HEK293 (cell line): ENCODE measurements at regions not wholly inside any gene's neighbourhood (a gene's known extent, or its start where the extent isn't known, plus 50 kb on each side); places are given as distances from the start of the nearest gene placed in this dataset.

Source experiments
- CTCF ChIA-PET: fragments of 350-600 bp; formaldehyde crosslinking; extraction: SDS; loops from one replicate; lab custom pipeline; 2021; ENCODE audit warnings: antibody characterized with exemption; lab: Yijun Ruan, JAX
- POLR2A ChIA-PET: fragments of 300-600 bp; formaldehyde crosslinking; extraction: SDS; loops from one replicate; lab custom pipeline; 2020; ENCODE audit warnings: antibody characterized with exemption, inconsistent platforms; lab: Yijun Ruan, JAX
- H3K27ac ChIP-seq: fragments of 200-500 bp; sonication (Bioruptor generic); 2 replicates; pipeline ENCODE4 v1.5.1; 2014; ENCODE audit warnings: low read depth, low read length, control low read depth, inconsistent platforms; ENCODE audit errors: extremely low read depth
- H3K36me3 ChIP-seq, 2 experiments: fragments of 200-500 bp in 1 of 2; sonication (Bioruptor generic) in 1 of 2; 1 replicate in 1 of 2; 2 replicates in 1 of 2; pipeline ENCODE4 v1.5.1; 2014 to 2017; ENCODE audit warnings: inconsistent platforms in 2 of 2, low read length in 2 of 2; ENCODE audit not compliant: control insufficient read depth in 2 of 2, insufficient read depth in 1 of 2
- H3K4me1 ChIP-seq: fragments of 200-500 bp; sonication (Bioruptor generic); 2 replicates; pipeline ENCODE4 v1.5.1; 2014; ENCODE audit warnings: mild to moderate bottlenecking, low read length, inconsistent platforms; ENCODE audit not compliant: control insufficient read depth, insufficient read depth
- H3K4me3 ChIP-seq: 2 replicates; pipeline ENCODE4 v1.5.1; 2011; ENCODE audit warnings: low read depth, mild to moderate bottlenecking, control low read depth, low read length, moderate library complexity
- H3K9me3 ChIP-seq: fragments of 200-500 bp; sonication (Bioruptor generic); 2 replicates; pipeline ENCODE4 v1.5.1; 2014; ENCODE audit warnings: low read depth, low read length, inconsistent platforms; ENCODE audit not compliant: control insufficient read depth, insufficient read depth
- KLF9 ChIP-seq: fragments of 450-650 bp; formaldehyde crosslinking; IDR thresholded peaks from 2 replicates; pipeline ENCODE4 v1.5.1; 2016; ENCODE audit warnings: missing biosample characterization, missing genetic modification characterization, low read depth
- PRDM1 ChIP-seq: fragments of 450-650 bp; formaldehyde crosslinking; IDR thresholded peaks from 2 replicates; pipeline ENCODE4; 2016; ENCODE audit warnings: missing biosample characterization, missing genetic modification characterization
- SETDB1 ChIP-seq: IDR thresholded peaks from one replicate; pipeline ENCODE4 v1.6.1; 2017; ENCODE audit warnings: mild to moderate bottlenecking, low read length, moderate library complexity, mixed read lengths; ENCODE audit not compliant: insufficient read length
- TRIM28 ChIP-seq: IDR thresholded peaks from 2 replicates; pipeline ENCODE4 v1.6.1; 2011; ENCODE audit warnings: low read length, control low read depth, borderline replicate concordance
- ZBTB17 ChIP-seq: fragments of 450-650 bp; formaldehyde crosslinking; IDR thresholded peaks from 2 replicates; pipeline ENCODE4 v1.5.1; 2016; ENCODE audit warnings: missing biosample characterization, missing genetic modification characterization
- ZBTB20 ChIP-seq: fragments of 450-650 bp; formaldehyde crosslinking; IDR thresholded peaks from 2 replicates; pipeline ENCODE4 v1.5.1; 2016; ENCODE audit warnings: missing biosample characterization, missing genetic modification characterization
- ZFP41 ChIP-seq: fragments of 450-650 bp; formaldehyde crosslinking; IDR thresholded peaks from 2 replicates; pipeline ENCODE4 v1.5.1; 2016; ENCODE audit warnings: missing biosample characterization, missing genetic modification characterization, borderline replicate concordance
- ZNF133 ChIP-seq: fragments of 450-650 bp; formaldehyde crosslinking; IDR thresholded peaks from 2 replicates; pipeline ENCODE4 v1.5.1; 2016; ENCODE audit warnings: missing biosample characterization, missing genetic modification characterization
- ZNF157 ChIP-seq: fragments of 450-650 bp; formaldehyde crosslinking; IDR thresholded peaks from 2 replicates; pipeline ENCODE4 v1.5.1; 2016; ENCODE audit warnings: missing biosample characterization, missing genetic modification characterization
- ZNF202 ChIP-seq: fragments of 450-650 bp; formaldehyde crosslinking; IDR thresholded peaks from 2 replicates; pipeline ENCODE4 v1.5.1; 2016; ENCODE audit warnings: missing biosample characterization, missing genetic modification characterization, borderline replicate concordance
- ZNF266 ChIP-seq: fragments of 450-650 bp; formaldehyde crosslinking; IDR thresholded peaks from 2 replicates; pipeline ENCODE4 v1.5.1; 2016; ENCODE audit warnings: missing biosample characterization, missing genetic modification characterization, low read depth
- ZNF324 ChIP-seq: fragments of 450-650 bp; formaldehyde crosslinking; IDR thresholded peaks from 2 replicates; pipeline ENCODE4 v1.5.1; 2016; ENCODE audit warnings: missing biosample characterization, missing genetic modification characterization
- ZNF37A ChIP-seq: fragments of 450-650 bp; IDR thresholded peaks from 2 replicates; pipeline ENCODE4 v1.5.1; 2018; ENCODE audit warnings: missing biosample characterization, missing genetic modification characterization
- ZNF473 ChIP-seq: fragments of 450-650 bp; formaldehyde crosslinking; IDR thresholded peaks from 2 replicates; pipeline ENCODE4 v1.5.1; 2017; ENCODE audit warnings: missing biosample characterization, missing genetic modification characterization
- ZNF510 ChIP-seq: fragments of 450-650 bp; formaldehyde crosslinking; IDR thresholded peaks from 2 replicates; pipeline ENCODE4 v1.5.1; 2018; ENCODE audit warnings: mild to moderate bottlenecking, missing genetic modification characterization, missing biosample characterization; ENCODE audit not compliant: insufficient replicate concordance
- ZNF530 ChIP-seq: fragments of 450-650 bp; formaldehyde crosslinking; IDR thresholded peaks from 2 replicates; pipeline ENCODE4 v1.5.1; 2016; ENCODE audit warnings: low read depth, missing biosample characterization, missing genetic modification characterization
- ZNF571 ChIP-seq: fragments of 450-650 bp; formaldehyde crosslinking; IDR thresholded peaks from 2 replicates; pipeline ENCODE4 v1.5.0; 2017; ENCODE audit warnings: missing biosample characterization, missing genetic modification characterization
- ZNF621 ChIP-seq: fragments of 450-650 bp; formaldehyde crosslinking; IDR thresholded peaks from 2 replicates; pipeline ENCODE4 v1.5.1; 2017; ENCODE audit warnings: missing biosample characterization, missing genetic modification characterization
- ZNF707 ChIP-seq: fragments of 450-650 bp; formaldehyde crosslinking; IDR thresholded peaks from 2 replicates; pipeline ENCODE4 v1.5.1; 2016; ENCODE audit warnings: missing biosample characterization, missing genetic modification characterization
- ZNF776 ChIP-seq: fragments of 450-650 bp; formaldehyde crosslinking; IDR thresholded peaks from 2 replicates; pipeline ENCODE4 v1.5.0; 2017; ENCODE audit warnings: missing biosample characterization, missing genetic modification characterization, borderline replicate concordance
- TF ChIP-seq, protein P1 (sequence below): fragments of 450-650 bp; formaldehyde crosslinking; IDR thresholded peaks from 2 replicates; pipeline ENCODE4 v1.5.1; 2016; ENCODE audit warnings: missing biosample characterization, missing genetic modification characterization
- TF ChIP-seq, protein P2 (sequence below): fragments of 450-650 bp; formaldehyde crosslinking; IDR thresholded peaks from 2 replicates; pipeline ENCODE4 v1.5.1; 2016; ENCODE audit warnings: missing biosample characterization, missing genetic modification characterization
- TF ChIP-seq, protein P3 (sequence below): fragments of 450-650 bp; formaldehyde crosslinking; IDR thresholded peaks from 2 replicates; pipeline ENCODE4 v1.5.1; 2017; ENCODE audit warnings: missing biosample characterization, missing genetic modification characterization
- TF ChIP-seq, protein P4 (sequence below): fragments of 450-650 bp; formaldehyde crosslinking; conservative IDR thresholded peaks from 2 replicates; pipeline ENCODE4 v1.5.1; 2016; ENCODE audit warnings: low read depth, missing biosample characterization, missing genetic modification characterization

DNA sequence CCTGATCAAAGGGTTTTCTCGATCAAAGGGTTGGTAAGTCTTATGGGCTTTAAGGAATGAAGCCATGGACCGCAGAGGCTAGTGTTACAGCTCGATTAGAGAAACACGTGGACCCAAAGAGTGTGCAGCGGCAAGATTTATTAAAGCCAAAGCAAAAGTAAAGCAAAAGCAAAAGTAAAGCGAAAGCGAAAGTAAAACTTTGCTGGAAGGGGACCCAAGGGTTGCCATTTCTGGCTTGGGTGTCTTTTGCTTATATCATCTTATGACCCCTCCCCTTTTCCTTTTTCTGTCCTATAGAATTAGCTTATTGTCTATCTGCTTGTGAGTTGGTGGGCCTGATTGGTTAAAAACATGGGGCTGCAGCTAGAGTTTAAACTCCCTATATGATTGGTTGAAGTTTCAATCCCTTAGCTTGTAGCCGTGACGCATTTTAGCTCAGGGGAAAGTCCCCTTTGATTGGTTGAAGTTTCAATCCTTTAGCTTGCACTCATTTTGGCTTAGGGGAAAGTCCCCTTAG lies 957.0 kb downstream of the AMY1C start (continued):
- TF ChIP-seq PRDM1 (tag by site-specific recombination) (peak; percentile 77; the same call in 1 of the 2 replicates), ZNF157 (no peak), ZNF202 (tag by site-specific recombination) (no peak), ZBTB17 (peak; percentile 3; the same call in 1 of the 2 replicates), SETDB1 (peak; percentile 56)

DNA sequence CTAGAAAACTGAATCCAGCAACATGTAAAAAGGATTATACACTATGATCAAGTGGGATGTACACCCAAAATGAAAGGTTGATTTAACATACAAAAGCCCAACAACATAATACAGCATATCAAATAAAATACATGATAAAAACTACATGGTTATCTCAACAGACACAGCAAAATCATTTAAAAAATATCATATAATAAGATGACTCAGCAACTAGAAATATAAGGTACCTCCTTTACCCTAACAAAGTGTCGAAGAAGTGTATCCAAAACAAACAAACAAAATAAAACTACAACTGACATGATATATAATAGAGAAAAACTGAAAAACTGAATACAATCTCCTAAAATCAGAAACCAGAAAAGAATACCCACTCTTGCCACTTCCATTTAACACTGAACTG lies 969.1 kb downstream of the AMY1C start:
- no peak for TF ChIP-seq TRIM28
- TF ChIP-seq ZNF37A, result no peak
- TF ChIP-seq ZNF133, result no peak
- TF ChIP-seq, protein P1, sequence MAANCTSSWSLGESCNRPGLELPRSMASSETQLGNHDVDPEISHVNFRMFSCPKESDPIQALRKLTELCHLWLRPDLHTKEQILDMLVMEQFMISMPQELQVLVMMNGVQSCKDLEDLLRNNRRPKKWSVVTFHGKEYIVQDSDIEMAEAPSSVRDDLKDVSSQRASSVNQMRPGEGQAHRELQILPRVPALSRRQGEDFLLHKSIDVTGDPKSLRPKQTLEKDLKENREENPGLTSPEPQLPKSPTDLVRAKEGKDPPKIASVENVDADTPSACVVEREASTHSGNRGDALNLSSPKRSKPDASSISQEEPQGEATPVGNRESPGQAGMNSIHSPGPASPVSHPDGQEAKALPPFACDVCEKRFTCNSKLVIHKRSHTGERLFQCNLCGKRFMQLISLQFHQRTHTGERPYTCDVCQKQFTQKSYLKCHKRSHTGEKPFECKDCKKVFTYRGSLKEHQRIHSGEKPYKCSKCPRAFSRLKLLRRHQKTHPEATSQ (tag by site-specific recombination), result no peak
- TF ChIP-seq KLF9 (tag by site-specific recombination), result no peak
- TF ChIP-seq SETDB1, result no peak
- no peak for TF ChIP-seq ZBTB17
- no peak for TF ChIP-seq ZNF707 (tag by site-specific recombination)
- no peak for TF ChIP-seq ZBTB20 (tag by site-specific recombination)
- no peak for TF ChIP-seq ZFP41 (tag by site-specific recombination)
- TF ChIP-seq, protein P2, sequence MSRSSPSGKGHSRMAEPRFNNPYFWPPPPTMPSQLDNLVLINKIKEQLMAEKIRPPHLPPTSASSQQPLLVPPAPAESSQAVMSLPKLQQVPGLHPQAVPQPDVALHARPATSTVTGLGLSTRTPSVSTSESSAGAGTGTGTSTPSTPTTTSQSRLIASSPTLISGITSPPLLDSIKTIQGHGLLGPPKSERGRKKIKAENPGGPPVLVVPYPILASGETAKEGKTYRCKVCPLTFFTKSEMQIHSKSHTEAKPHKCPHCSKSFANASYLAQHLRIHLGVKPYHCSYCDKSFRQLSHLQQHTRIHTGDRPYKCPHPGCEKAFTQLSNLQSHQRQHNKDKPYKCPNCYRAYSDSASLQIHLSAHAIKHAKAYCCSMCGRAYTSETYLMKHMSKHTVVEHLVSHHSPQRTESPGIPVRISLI, result no peak
- TF ChIP-seq, protein P3, sequence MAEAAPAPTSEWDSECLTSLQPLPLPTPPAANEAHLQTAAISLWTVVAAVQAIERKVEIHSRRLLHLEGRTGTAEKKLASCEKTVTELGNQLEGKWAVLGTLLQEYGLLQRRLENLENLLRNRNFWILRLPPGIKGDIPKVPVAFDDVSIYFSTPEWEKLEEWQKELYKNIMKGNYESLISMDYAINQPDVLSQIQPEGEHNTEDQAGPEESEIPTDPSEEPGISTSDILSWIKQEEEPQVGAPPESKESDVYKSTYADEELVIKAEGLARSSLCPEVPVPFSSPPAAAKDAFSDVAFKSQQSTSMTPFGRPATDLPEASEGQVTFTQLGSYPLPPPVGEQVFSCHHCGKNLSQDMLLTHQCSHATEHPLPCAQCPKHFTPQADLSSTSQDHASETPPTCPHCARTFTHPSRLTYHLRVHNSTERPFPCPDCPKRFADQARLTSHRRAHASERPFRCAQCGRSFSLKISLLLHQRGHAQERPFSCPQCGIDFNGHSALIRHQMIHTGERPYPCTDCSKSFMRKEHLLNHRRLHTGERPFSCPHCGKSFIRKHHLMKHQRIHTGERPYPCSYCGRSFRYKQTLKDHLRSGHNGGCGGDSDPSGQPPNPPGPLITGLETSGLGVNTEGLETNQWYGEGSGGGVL (tag by site-specific recombination), result no peak
- no peak for TF ChIP-seq ZNF324 (tag by site-specific recombination)
- Histone ChIP-seq H3K4me3 (no peak overlapping the region), H3K9me3 (no peaks in the 10 kb centered on the region), H3K36me3 (no peaks in the 10 kb centered on the region), H3K4me1 (no peaks in the 10 kb centered on the region), H3K27ac (no peak overlapping the region)
- ChIA-PET CTCF (no interaction called here), POLR2A (no interaction called here)

DNA sequence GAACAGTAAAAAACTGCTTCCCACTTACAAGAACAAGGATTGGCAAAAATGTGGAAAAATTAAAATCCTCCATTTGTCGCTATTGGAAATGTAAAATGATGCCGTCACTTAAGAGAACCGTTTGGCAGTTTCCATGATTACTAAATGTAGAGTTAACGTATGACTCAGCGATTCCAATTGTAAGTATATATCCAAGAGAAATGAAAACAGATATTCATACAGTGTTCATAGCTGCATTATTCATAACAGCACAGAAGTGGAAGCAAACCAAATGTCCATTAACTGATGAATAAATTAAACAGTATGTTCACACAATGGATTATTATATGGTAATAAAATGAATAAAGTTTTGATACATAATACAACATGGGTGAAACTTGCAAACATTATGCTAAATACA lies 971.0 kb downstream of the AMY1C start:
- no peaks in the 10 kb centered on the region for H3K36me3 ChIP-seq
- POLR2A ChIA-PET, result no interaction called here
- no peak for TF ChIP-seq ZNF530 (tag by site-specific recombination)
- TF ChIP-seq ZNF133, result no peak
- TF ChIP-seq ZNF776 (tag by site-specific recombination), result no peak
- no peak for TF ChIP-seq ZNF571
- TF ChIP-seq ZNF473, result no peak
- TF ChIP-seq ZNF266 (tag by site-specific recombination), result no peak
- TF ChIP-seq, protein P4, sequence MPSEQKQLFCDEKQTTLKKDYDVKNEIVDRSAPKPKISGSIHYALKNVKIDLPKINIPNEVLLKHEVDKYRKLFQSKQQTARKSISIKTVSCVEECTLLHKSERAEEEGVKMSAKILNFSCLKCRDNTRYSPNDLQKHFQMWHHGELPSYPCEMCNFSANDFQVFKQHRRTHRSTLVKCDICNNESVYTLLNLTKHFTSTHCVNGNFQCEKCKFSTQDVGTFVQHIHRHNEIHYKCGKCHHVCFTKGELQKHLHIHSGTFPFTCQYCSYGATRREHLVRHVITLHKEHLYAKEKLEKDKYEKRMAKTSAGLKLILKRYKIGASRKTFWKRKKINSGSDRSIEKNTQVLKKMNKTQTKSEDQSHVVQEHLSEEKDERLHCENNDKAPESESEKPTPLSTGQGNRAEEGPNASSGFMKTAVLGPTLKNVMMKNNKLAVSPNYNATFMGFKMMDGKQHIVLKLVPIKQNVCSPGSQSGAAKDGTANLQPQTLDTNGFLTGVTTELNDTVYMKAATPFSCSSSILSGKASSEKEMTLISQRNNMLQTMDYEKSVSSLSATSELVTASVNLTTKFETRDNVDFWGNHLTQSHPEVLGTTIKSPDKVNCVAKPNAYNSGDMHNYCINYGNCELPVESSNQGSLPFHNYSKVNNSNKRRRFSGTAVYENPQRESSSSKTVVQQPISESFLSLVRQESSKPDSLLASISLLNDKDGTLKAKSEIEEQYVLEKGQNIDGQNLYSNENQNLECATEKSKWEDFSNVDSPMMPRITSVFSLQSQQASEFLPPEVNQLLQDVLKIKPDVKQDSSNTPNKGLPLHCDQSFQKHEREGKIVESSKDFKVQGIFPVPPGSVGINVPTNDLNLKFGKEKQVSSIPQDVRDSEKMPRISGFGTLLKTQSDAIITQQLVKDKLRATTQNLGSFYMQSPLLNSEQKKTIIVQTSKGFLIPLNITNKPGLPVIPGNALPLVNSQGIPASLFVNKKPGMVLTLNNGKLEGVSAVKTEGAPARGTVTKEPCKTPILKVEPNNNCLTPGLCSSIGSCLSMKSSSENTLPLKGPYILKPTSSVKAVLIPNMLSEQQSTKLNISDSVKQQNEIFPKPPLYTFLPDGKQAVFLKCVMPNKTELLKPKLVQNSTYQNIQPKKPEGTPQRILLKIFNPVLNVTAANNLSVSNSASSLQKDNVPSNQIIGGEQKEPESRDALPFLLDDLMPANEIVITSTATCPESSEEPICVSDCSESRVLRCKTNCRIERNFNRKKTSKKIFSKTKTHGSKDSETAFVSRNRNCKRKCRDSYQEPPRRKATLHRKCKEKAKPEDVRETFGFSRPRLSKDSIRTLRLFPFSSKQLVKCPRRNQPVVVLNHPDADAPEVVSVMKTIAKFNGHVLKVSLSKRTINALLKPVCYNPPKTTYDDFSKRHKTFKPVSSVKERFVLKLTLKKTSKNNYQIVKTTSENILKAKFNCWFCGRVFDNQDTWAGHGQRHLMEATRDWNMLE (tag by site-specific recombination), result no peak
- no peak for TF ChIP-seq ZNF510 (tag by site-specific recombination)
- TF ChIP-seq ZNF621 (tag by site-specific recombination), result no peak
- TF ChIP-seq, all 188 proteins: peak for 0
- H3K9me3 ChIP-seq, result no peaks in the 10 kb centered on the region
- H3K4me1 ChIP-seq, result no peaks in the 10 kb centered on the region
- no peak overlapping the region for H3K27ac ChIP-seq
- no peak overlapping the region for H3K4me3 ChIP-seq
- CTCF ChIA-PET, result no interaction called here
